ENCODE measurements at regions not wholly inside any gene's neighbourhood (a gene's known extent, or its start where the extent isn't known, plus 50 kb on each side); places are given as distances from the start of the nearest gene placed in this dataset.

DNA sequence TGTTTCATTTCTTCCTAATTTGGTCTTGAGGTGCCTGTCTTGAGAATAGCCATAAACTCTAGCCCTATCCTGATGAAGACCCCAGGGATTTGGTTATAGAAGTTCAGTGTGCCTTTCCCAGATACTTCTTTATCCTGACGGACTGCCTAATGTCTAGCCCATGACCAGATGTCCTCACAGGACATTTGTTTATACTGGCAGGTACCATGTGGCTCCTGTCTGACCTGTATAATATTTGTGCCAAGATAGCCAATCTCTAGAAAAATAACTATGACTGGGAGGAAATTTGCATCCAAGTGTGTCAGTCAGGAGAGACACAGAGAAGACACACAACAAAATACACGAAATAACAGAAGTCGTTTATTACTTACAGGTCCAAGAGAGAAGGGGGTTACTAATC is 69.2 kb upstream of the MIR17HG start:
- no peaks in the 10 kb centered on the region for H3K9me2 ChIP-seq (replicated peaks; ENCODE audit: insufficient read depth, low read length)
- no peaks in the 10 kb centered on the region for H4K20me1 ChIP-seq (ENCODE audit: low read depth, low read length)
- no peak overlapping the region for H3K4me3 ChIP-seq (ENCODE audit: insufficient read depth, low read length, poor library complexity, severe bottlenecking)
- no peaks in the 10 kb centered on the region for H3K9me3 ChIP-seq (ENCODE audit: insufficient read depth, low read length)
- no peaks in the 10 kb centered on the region for H3K27me3 ChIP-seq (ENCODE audit: low read length)
- no peaks in the 10 kb centered on the region for H3F3A ChIP-seq (ENCODE audit: insufficient read depth)
- no peak overlapping the region for H3K4me2 ChIP-seq (ENCODE audit: low read depth, low read length, poor library complexity, severe bottlenecking)
- H3K36me3 ChIP-seq (ENCODE audit: low read length): no peaks in the 10 kb centered on the region
- no peak overlapping the region for H3K9ac ChIP-seq (ENCODE audit: low read length)
- no peaks in the 10 kb centered on the region for H3K79me2 ChIP-seq (ENCODE audit: insufficient read depth, low read length)
- TF ChIP-seq, protein P1, sequence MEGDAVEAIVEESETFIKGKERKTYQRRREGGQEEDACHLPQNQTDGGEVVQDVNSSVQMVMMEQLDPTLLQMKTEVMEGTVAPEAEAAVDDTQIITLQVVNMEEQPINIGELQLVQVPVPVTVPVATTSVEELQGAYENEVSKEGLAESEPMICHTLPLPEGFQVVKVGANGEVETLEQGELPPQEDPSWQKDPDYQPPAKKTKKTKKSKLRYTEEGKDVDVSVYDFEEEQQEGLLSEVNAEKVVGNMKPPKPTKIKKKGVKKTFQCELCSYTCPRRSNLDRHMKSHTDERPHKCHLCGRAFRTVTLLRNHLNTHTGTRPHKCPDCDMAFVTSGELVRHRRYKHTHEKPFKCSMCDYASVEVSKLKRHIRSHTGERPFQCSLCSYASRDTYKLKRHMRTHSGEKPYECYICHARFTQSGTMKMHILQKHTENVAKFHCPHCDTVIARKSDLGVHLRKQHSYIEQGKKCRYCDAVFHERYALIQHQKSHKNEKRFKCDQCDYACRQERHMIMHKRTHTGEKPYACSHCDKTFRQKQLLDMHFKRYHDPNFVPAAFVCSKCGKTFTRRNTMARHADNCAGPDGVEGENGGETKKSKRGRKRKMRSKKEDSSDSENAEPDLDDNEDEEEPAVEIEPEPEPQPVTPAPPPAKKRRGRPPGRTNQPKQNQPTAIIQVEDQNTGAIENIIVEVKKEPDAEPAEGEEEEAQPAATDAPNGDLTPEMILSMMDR (IDR thresholded peaks at IDR 0.05; ENCODE audit: insufficient read depth, low read length, poor library complexity, severe bottlenecking): no peak
- H2AFZ ChIP-seq (ENCODE audit: low read depth, low read length, severe bottlenecking): no peak overlapping the region
- H3K27ac ChIP-seq (ENCODE audit: low read depth, low read length): no peak overlapping the region

DNA sequence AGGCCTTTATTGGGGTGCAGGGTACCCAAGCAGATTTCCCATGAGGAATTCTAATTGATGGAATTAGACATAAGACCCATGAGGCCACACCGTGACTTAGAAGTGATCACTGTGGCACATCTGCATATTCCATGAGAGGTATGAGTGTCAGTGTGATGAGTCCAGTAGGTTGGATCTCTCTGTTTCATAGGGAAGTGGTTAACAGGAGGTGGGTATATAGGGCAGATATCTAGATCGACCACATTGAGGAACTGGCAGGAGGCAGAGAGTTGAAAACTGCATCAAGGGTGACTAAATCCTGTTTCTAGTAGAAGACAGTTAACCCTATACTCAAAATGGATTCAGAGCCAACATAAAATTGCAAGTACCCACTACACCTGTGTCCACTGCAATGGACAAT is 68.6 kb upstream of the MIR17HG start:
- Histone ChIP-seq H3K9me2 (replicated peaks; ENCODE audit: insufficient read depth, low read length) (no peaks in the 10 kb centered on the region), H3K27me3 (ENCODE audit: low read length) (no peaks in the 10 kb centered on the region), H3K4me3 (ENCODE audit: insufficient read depth, low read length, poor library complexity, severe bottlenecking) (no peak overlapping the region), H3K27ac (ENCODE audit: low read depth, low read length) (no peak overlapping the region), H3K36me3 (ENCODE audit: low read length) (no peaks in the 10 kb centered on the region), H3F3A (ENCODE audit: insufficient read depth) (no peaks in the 10 kb centered on the region), H3K79me2 (ENCODE audit: insufficient read depth, low read length) (no peaks in the 10 kb centered on the region), H3K9ac (ENCODE audit: low read length) (no peak overlapping the region), H3K9me3 (ENCODE audit: insufficient read depth, low read length) (no peaks in the 10 kb centered on the region), H4K20me1 (ENCODE audit: low read depth, low read length) (no peaks in the 10 kb centered on the region), H2AFZ (ENCODE audit: low read depth, low read length, severe bottlenecking) (no peak overlapping the region), H3K4me2 (ENCODE audit: low read depth, low read length, poor library complexity, severe bottlenecking) (no peak overlapping the region)
- no peak for TF ChIP-seq EZH2phosphoT487 (conservative IDR thresholded peaks at IDR 0.05; ENCODE audit: low read length)
- TF ChIP-seq, protein P1 (IDR thresholded peaks at IDR 0.05; ENCODE audit: insufficient read depth, low read length, poor library complexity, severe bottlenecking): no peak

DNA sequence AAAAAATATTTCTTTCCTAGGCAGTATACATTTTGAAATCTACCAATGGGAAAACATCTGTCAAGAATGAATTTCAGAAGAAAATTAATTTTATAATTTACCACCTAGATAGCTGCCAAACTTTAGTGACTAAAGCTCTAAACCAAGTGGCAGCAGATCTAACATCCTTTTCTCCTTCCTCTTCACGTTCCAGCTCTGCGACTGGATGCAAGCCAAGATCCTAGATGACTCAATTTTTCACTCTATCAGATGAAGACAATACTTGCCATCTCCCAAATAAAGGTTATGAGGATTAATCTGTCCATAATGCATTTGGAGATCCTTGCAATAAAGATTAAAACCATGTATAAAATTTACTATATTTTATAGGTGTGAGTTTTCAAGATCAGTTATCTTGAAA is 66.7 kb upstream of the MIR17HG start:
- Histone ChIP-seq H3K9me3 (ENCODE audit: insufficient read depth, low read length) (no peaks in the 10 kb centered on the region), H3K27me3 (ENCODE audit: low read length) (no peaks in the 10 kb centered on the region), H3K9me2 (replicated peaks; ENCODE audit: insufficient read depth, low read length) (no peaks in the 10 kb centered on the region), H3K36me3 (ENCODE audit: low read length) (no peaks in the 10 kb centered on the region), H3K79me2 (ENCODE audit: insufficient read depth, low read length) (no peaks in the 10 kb centered on the region), H2AFZ (ENCODE audit: low read depth, low read length, severe bottlenecking) (no peak overlapping the region), H3K27ac (ENCODE audit: low read depth, low read length) (no peak overlapping the region), H3K4me2 (ENCODE audit: low read depth, low read length, poor library complexity, severe bottlenecking) (no peak overlapping the region), H3K4me3 (ENCODE audit: insufficient read depth, low read length, poor library complexity, severe bottlenecking) (no peak overlapping the region), H3F3A (ENCODE audit: insufficient read depth) (no peaks in the 10 kb centered on the region), H4K20me1 (ENCODE audit: low read depth, low read length) (no peaks in the 10 kb centered on the region), H3K9ac (ENCODE audit: low read length) (no peak overlapping the region)
- TF ChIP-seq, protein P1 (IDR thresholded peaks at IDR 0.05; ENCODE audit: insufficient read depth, low read length, poor library complexity, severe bottlenecking): no peak

GRCh38 chr13:91284335-91284734 is 63.2 kb upstream of the MIR17HG start:
- H3K27me3 ChIP-seq (ENCODE audit: low read length): no peaks in the 10 kb centered on the region
- no peak overlapping the region for H3K27ac ChIP-seq (ENCODE audit: low read depth, low read length)
- H3F3A ChIP-seq (ENCODE audit: insufficient read depth): no peaks in the 10 kb centered on the region
- no peaks in the 10 kb centered on the region for H3K79me2 ChIP-seq (ENCODE audit: insufficient read depth, low read length)
- H2AFZ ChIP-seq (ENCODE audit: low read depth, low read length, severe bottlenecking): no peak overlapping the region
- no peaks in the 10 kb centered on the region for H3K9me3 ChIP-seq (ENCODE audit: insufficient read depth, low read length)
- H3K4me2 ChIP-seq (ENCODE audit: low read depth, low read length, poor library complexity, severe bottlenecking): no peak overlapping the region
- H3K9ac ChIP-seq (ENCODE audit: low read length): no peak overlapping the region
- H3K9me2 ChIP-seq (replicated peaks; ENCODE audit: insufficient read depth, low read length): no peaks in the 10 kb centered on the region; the same call in 1 of the 2 replicates
- H3K36me3 ChIP-seq (ENCODE audit: low read length): no peaks in the 10 kb centered on the region
- H3K4me3 ChIP-seq (ENCODE audit: insufficient read depth, low read length, poor library complexity, severe bottlenecking): no peak overlapping the region
- TF ChIP-seq EZH2phosphoT487 (conservative IDR thresholded peaks at IDR 0.05; ENCODE audit: low read length): no peak
- TF ChIP-seq, protein P1 (IDR thresholded peaks at IDR 0.05; ENCODE audit: insufficient read depth, low read length, poor library complexity, severe bottlenecking): no peak
- no peaks in the 10 kb centered on the region for H4K20me1 ChIP-seq (ENCODE audit: low read depth, low read length)
